Muscle layer of colon (tissue), 2 donors: ENCODE measurements at regions not wholly inside any gene's neighbourhood (a gene's known extent, or its start where the extent isn't known, plus 50 kb on each side); places are given as distances from the start of the nearest gene placed in this dataset.
"Not testable (repeated sequence)": the region's sequence is repeated elsewhere in the genome, so short reads cannot be mapped to it uniquely, and the experiment has no call there.

Experiments
- H3K27ac ChIP-seq: one replicate; pipeline ENCODE4 v1.7.0; 2013; ENCODE audit warnings: low read depth, mild to moderate bottlenecking, low read length, moderate library complexity
- H3K27me3 ChIP-seq, 2 donors: one replicate each; pipeline ENCODE4 v1.7.0; 2013; ENCODE audit warnings: low read length in 2 of 2, mild to moderate bottlenecking in 2 of 2; ENCODE audit not compliant: insufficient read depth in 2 of 2, control insufficient read depth in 1 of 2
- H3K36me3 ChIP-seq: one replicate; pipeline ENCODE4 v1.7.0; 2013; ENCODE audit warnings: mild to moderate bottlenecking, low read length; ENCODE audit not compliant: insufficient read depth
- H3K4me1 ChIP-seq: one replicate; pipeline ENCODE4 v1.7.0; 2013; ENCODE audit warnings: mild to moderate bottlenecking, low read length; ENCODE audit not compliant: insufficient read depth
- H3K4me3 ChIP-seq, 2 donors: one replicate each; pipeline ENCODE4 v1.7.0; 2013; ENCODE audit warnings: low read length in 2 of 2, low read depth in 1 of 2, mild to moderate bottlenecking in 1 of 2, moderate library complexity in 1 of 2
- H3K9ac ChIP-seq: one replicate; pipeline ENCODE4 v1.7.0; 2013; ENCODE audit warnings: low read length
- H3K9me3 ChIP-seq: one replicate; pipeline ENCODE4 v1.7.0; 2013; ENCODE audit warnings: mild to moderate bottlenecking, low read length
- donor health status: abdominal sarcoma.
- donor health status: Adenocarcinoma of cecum.

GRCh38 chr22:44571566-44572413 lies 73.8 kb upstream of the RTL6 start:
- H3K4me3 ChIP-seq = no peak overlapping the region
- peaks cover 0 to 10% of the 10 kb centered on the region in 2 donors for H3K27me3 ChIP-seq
- no peak overlapping the region for H3K9ac ChIP-seq
- H3K4me1 ChIP-seq = no peaks in the 10 kb centered on the region
- H3K36me3 ChIP-seq = no peaks in the 10 kb centered on the region
- H3K27ac ChIP-seq = no peak overlapping the region
- no peaks in the 10 kb centered on the region for H3K9me3 ChIP-seq

GRCh38 chr22:44570476-44571445 lies 72.7 kb upstream of the RTL6 start:
- H3K9me3 ChIP-seq = no peaks in the 10 kb centered on the region
- H3K27ac ChIP-seq = no peak overlapping the region
- H3K36me3 ChIP-seq = no peaks in the 10 kb centered on the region
- peaks cover 0 to 6% of the 10 kb centered on the region in 2 donors for H3K27me3 ChIP-seq
- H3K4me3 ChIP-seq = no peak overlapping the region
- no peak overlapping the region for H3K9ac ChIP-seq
- no peaks in the 10 kb centered on the region for H3K4me1 ChIP-seq

DNA sequence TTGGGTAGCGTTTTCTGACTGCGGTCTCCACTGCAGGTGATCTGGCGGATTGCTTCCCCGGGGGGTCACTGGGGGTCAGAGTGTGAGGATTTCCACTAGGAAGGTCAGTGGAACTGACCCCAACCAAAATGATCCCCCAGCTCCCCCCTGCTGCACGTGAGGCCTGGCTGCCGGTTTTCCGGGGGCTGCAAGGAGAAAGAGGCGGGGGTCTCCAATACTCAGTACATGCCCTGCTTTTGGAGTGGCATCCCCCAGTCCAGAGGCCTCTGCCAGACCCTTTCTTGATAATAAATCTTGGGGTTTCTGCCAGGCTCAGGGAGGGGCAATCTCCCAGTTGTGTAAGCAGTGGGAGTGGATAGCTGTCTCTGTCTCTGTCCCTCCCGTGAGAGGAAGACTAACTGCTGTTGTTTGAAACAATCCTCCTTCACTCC lies 71.5 kb upstream of the RTL6 start:
- Histone ChIP-seq H3K9me3 (no peaks in the 10 kb centered on the region), H3K4me1 (no peaks in the 10 kb centered on the region), H3K36me3 (no peaks in the 10 kb centered on the region), H3K9ac (no peak overlapping the region), H3K27me3 (no peaks in the 10 kb centered on the region), H3K27ac (no peak overlapping the region), H3K4me3 (no peak overlapping the region)

DNA sequence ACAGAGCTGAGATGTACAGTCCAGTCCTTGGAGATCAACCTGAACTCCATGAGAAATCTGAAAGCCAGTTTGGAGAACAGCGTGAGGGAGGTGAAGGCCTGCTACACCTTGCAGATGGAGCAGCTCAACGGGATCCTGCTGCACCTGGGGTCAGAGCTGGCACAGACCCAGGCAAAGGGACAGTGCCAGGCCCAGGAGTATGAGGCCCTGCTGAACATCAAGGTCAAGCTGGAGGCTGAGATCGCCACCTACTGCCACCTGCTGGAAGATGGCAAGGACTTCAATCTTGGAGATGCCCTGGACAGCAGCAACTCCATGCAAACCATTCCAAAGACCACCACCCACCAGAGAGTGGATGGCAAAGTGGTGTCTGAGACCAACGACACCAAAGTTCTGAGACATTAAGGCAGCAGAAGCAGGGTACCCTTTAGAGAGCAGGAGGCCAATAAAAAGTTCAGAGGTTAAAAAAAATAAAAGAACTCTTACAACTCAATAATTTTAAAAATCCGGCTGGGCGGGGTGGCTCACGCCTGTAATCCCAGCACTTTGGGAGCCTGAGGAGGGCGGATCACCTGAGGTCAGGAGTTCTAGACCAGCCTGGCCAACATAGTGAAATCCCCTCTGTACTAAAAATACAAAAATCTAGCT lies 69.9 kb upstream of the RTL6 start:
- Histone ChIP-seq H3K9ac (no peak overlapping the region), H3K27me3 (no peaks in the 10 kb centered on the region), H3K36me3 (no peaks in the 10 kb centered on the region), H3K4me1 (no peaks in the 10 kb centered on the region), H3K9me3 (no peaks in the 10 kb centered on the region), H3K27ac (no peak overlapping the region), H3K4me3 (no peak overlapping the region)

GRCh38 chr22:44567378-44567841 lies 69.4 kb upstream of the RTL6 start:
- H3K27ac ChIP-seq, H3K36me3 ChIP-seq, H3K9ac ChIP-seq, H3K4me3 ChIP-seq, H3K9me3 ChIP-seq, H3K27me3 ChIP-seq, H3K4me1 ChIP-seq: not testable (repeated sequence)

DNA sequence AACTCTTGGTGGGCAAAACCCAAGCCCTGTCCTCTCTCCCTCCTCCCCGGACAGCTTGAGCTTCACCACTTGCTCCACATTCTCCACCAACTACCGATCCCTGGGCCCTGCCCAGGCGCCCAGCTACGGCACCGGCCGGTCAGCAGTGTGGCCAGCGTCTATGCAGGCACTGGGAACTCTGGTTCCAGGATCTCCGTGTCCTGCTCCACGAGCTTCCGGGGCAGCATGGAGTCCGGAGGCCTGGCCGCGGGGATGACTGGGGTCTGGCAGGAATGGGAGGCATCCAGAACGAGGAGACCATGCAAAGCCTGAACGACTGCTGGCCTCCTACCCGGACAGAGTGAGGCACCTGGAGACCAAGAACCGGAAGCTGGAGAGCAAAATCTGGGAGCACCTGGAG lies 68.9 kb upstream of the RTL6 start:
- H3K9me3 ChIP-seq = no peaks in the 10 kb centered on the region
- H3K36me3 ChIP-seq = no peaks in the 10 kb centered on the region
- no peak overlapping the region for H3K27ac ChIP-seq
- H3K4me1 ChIP-seq = no peaks in the 10 kb centered on the region
- no peak overlapping the region for H3K4me3 ChIP-seq
- H3K27me3 ChIP-seq = no peaks in the 10 kb centered on the region
- no peak overlapping the region for H3K9ac ChIP-seq

DNA sequence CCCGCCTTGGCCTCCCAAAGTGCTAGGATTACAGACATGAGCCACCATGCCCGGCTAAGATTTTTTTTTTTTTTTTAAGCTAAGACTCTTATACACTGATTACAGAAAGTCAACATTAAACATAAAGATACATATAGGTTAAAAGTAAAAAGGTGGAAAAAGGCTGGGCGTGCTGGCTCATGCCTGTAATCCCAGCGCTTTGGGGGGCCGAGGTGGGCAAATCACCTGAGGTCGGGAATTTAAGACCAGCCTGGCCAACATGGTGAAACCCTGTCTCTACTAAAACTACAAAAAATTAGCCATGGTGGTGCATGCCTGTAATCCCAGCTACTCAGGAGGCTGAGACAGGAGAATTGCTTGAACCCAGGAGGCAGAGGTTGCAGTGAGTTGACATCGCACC lies 64.6 kb upstream of the RTL6 start:
- not testable (repeated sequence) for H3K4me1 ChIP-seq, H3K27me3 ChIP-seq, H3K4me3 ChIP-seq, H3K36me3 ChIP-seq, H3K9me3 ChIP-seq, H3K9ac ChIP-seq, H3K27ac ChIP-seq

DNA sequence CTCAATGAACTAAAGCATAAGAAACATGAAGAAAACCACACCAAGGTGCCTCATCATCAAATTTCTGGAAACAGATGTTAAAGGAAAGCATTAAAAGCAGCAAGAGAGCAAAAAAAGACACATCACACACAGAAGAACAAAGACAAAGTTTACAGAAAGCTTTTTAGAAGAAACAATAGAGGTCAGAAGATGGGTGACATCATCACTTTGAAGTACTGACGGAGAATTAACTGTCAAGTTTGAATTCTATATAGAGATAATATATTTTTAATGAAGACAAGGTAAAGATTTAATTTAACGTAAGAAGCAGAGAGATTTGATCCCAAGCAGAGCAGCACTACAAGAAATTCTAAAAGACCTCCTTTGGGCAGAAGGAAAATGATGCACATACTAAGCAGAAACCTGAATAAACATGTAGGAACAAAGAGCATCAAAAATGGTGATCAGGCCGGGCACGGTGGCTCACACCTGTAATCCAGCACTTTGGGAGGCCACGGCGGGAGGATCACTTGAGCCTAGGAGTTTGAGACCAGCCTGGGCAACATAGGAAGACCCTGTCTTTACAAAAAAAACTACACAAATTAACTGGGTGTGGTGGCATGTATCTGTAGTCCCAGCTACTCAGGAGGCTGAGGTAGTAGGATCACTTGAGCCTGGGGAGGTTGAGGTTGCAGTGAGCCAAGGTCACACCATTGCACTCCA lies 63.3 kb upstream of the RTL6 start:
- H3K4me1 ChIP-seq = no peaks in the 10 kb centered on the region
- H3K27ac ChIP-seq = no peak overlapping the region
- H3K9me3 ChIP-seq = no peaks in the 10 kb centered on the region
- H3K9ac ChIP-seq = no peak overlapping the region
- H3K4me3 ChIP-seq = no peak overlapping the region
- no peaks in the 10 kb centered on the region for H3K36me3 ChIP-seq
- H3K27me3 ChIP-seq = no peaks in the 10 kb centered on the region

- H3K4me1 ChIP-seq, H3K9me3 ChIP-seq, H3K36me3 ChIP-seq, H3K27me3 ChIP-seq, H3K9ac ChIP-seq, H3K27ac ChIP-seq, H3K4me3 ChIP-seq: not testable (repeated sequence)
Observed at GRCh38 chr22:44558671-44559070, 60.6 kb upstream of the RTL6 start.

- H3K9me3 ChIP-seq, H3K4me3 ChIP-seq, H3K4me1 ChIP-seq, H3K27me3 ChIP-seq, H3K27ac ChIP-seq, H3K36me3 ChIP-seq, H3K9ac ChIP-seq: not testable (repeated sequence)
Observed at GRCh38 chr22:44557872-44558271, 59.8 kb upstream of the RTL6 start.
